Rectal smooth muscle tissue (tissue), 1 donor: ENCODE measurements at regions not wholly inside any gene's neighbourhood (a gene's known extent, or its start where the extent isn't known, plus 50 kb on each side); places are given as distances from the start of the nearest gene placed in this dataset.

Source experiments
- H3K27ac ChIP-seq: one replicate; pipeline ENCODE4 v1.7.0; 2013; ENCODE audit warnings: low read depth, low read length, inconsistent platforms
- H3K27me3 ChIP-seq: one replicate; pipeline ENCODE4 v1.7.0; 2013; ENCODE audit warnings: low read length; ENCODE audit not compliant: control insufficient read depth, insufficient read depth
- H3K36me3 ChIP-seq: one replicate; pipeline ENCODE4 v1.7.0; 2013; ENCODE audit warnings: low read length; ENCODE audit not compliant: control insufficient read depth, insufficient read depth
- H3K4me1 ChIP-seq: one replicate; pipeline ENCODE4 v1.7.0; 2013; ENCODE audit warnings: low read length; ENCODE audit not compliant: control insufficient read depth, insufficient read depth
- H3K4me3 ChIP-seq: one replicate; pipeline ENCODE4 v1.7.0; 2013; ENCODE audit warnings: low read length
- H3K9ac ChIP-seq: one replicate; pipeline ENCODE4 v1.7.0; 2013; ENCODE audit warnings: low read length

GRCh38 chr4:138964716-138965426 is 50.7 kb upstream of the NOCT start:
- Histone ChIP-seq H3K9ac (no peak overlapping the region), H3K4me3 (no peak overlapping the region), H3K27me3 (no peaks in the 10 kb centered on the region), H3K27ac (no peak overlapping the region), H3K4me1 (no peaks in the 10 kb centered on the region), H3K36me3 (no peaks in the 10 kb centered on the region)

DNA sequence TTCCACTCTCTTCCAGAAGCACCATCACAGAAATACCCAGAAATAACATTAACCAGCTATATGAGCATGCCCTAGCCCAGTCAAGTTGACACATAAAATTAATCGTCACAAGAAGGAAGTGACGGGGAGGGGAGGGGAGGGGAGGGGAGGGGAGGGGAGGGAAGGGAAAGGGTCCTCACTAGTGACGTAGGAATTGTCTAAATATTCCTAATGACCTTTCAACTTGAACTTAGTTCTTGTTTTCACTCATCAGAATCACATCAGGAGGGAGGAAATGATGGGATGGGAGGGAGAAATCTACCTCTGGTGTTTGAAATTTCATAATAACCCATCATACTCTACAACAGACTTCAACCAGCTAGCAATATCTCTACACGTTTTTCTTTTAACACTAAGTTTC is 52.2 kb upstream of the NOCT start:
- no peaks in the 10 kb centered on the region for H3K36me3 ChIP-seq
- H3K27ac ChIP-seq: no peak overlapping the region
- no peaks in the 10 kb centered on the region for H3K4me1 ChIP-seq
- no peak overlapping the region for H3K4me3 ChIP-seq
- no peak overlapping the region for H3K9ac ChIP-seq
- H3K27me3 ChIP-seq: no peaks in the 10 kb centered on the region

DNA sequence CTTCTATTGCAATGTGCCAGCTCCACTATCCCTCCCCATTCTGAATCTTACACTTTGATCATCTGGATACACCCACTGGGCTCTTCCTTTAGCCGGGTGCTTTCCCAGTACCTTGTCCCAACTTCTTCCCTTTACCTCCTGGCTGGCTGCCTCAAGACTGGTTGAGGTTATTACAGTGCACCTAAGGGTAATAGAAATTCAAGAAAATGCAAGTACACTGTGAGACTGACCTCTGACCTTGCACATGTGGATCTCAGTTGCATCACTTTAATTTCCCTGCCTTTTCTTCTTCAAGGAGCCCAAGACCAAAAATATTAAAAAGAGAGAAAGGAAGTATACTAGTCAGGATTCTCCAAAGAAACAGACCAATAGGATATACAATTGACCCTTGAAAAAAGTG is 53.9 kb upstream of the NOCT start:
- Histone ChIP-seq H3K4me1 (no peaks in the 10 kb centered on the region), H3K9ac (no peak overlapping the region), H3K4me3 (no peak overlapping the region), H3K36me3 (no peaks in the 10 kb centered on the region), H3K27ac (no peak overlapping the region), H3K27me3 (no peaks in the 10 kb centered on the region)

DNA sequence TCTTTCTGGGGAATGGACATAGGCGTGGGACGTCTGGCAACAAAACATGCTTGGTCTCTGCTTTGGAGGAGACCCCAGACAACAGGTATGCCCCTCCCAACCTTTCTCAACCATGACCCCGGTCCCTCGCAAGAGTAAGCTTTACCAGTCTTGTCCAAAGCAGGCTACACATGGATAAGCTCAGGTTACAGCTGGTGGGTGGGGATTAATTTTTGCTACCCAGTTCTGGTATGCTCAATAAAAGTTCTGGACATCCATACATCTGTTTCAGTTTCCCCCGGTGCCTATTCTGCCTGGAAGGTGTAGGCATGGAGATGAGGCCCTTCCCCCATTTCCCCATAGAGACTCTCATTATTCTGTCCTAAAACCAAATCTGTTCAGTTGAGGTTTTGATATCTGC is 54.5 kb upstream of the NOCT start:
- H3K9ac ChIP-seq: no peak overlapping the region
- H3K27me3 ChIP-seq: no peaks in the 10 kb centered on the region
- H3K36me3 ChIP-seq: no peaks in the 10 kb centered on the region
- H3K4me3 ChIP-seq: no peak overlapping the region
- no peak overlapping the region for H3K27ac ChIP-seq
- H3K4me1 ChIP-seq: no peaks in the 10 kb centered on the region

- Histone ChIP-seq H3K4me1 (no peaks in the 10 kb centered on the region), H3K27me3 (no peaks in the 10 kb centered on the region), H3K9ac (no peak overlapping the region), H3K27ac (no peak overlapping the region), H3K36me3 (no peaks in the 10 kb centered on the region), H3K4me3 (no peak overlapping the region)
These were observed 55.3 kb upstream of the NOCT start for GRCh38 chr4:138960175-138960710.

DNA sequence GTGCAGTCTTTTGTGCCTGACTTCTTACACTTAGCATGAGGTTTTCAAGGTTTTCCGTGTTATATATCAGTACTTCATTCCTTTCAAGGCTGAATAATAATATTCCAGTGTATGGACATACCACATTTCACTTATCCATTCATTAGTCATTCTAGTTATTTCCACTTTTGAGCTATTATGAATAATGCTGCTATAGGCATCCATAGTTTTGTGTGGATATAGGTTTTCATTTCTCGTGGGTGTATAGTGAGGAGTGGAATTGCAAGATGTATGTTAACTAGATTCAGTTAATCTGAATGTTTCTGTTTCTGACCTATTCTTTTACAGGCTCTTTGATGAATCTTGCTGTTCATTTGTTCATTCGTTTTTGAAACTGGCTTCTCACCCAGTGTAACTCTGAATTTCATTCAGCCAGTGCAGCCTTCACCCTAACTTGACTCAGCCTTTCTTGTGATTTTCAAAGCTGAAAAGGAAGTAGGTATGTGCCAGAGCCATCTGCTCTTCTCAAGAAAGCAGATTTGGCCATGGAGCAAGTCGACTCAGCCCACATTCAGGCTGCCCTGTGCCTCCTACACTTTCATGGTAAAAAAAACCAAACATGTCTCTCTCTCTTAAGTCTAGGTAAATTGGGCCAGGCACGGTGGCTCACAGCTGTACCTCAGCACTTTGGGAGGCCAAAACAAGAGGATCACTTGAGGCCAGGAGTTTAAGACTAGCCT is 56.3 kb upstream of the NOCT start:
- Histone ChIP-seq H3K4me3 (no peak overlapping the region), H3K9ac (no peak overlapping the region), H3K36me3 (no peaks in the 10 kb centered on the region), H3K27ac (no peak overlapping the region), H3K27me3 (no peaks in the 10 kb centered on the region), H3K4me1 (no peaks in the 10 kb centered on the region)

DNA sequence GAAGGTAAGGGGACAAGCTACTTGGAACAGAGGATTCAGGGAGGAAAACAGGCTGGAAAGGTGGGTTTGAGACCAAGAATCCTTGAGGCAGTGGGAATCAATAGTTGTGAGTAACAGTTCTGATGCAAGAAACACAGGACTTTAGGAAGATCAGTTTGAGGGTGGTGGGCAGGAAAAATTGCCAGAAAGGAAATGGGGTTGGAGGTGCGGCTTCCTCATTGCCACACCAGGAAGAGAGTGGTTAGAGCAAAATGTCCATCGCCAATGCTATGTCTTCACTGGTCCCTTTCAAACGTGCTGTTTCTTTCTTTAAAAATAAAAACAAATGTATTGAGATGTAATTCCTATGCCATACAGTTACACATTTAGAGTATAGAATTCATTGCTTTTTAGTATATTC is 57.1 kb upstream of the NOCT start:
- H3K27me3 ChIP-seq: no peaks in the 10 kb centered on the region
- H3K4me1 ChIP-seq: no peaks in the 10 kb centered on the region

DNA sequence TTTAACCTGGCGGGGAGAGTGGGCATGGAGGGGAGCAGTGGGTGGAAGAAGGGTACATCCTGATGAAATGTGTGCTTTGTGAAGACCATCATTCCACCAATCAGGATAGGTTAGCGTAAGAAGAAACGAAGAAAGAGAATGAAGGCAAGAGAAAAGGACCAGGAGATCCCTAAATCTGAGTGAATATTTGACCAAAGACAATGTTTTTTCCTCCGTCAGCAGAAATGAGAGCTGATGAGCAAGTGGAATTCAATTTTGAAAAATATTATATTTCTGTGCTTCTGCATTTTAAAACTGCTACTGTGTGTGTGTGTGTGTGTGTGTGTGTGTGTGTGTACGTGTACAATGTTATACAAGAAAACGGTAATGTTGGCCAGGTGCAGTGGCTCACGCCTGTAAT is 58.3 kb upstream of the NOCT start:
- no peak overlapping the region for H3K27ac ChIP-seq
- no peaks in the 10 kb centered on the region for H3K36me3 ChIP-seq
- no peak overlapping the region for H3K9ac ChIP-seq
- H3K4me1 ChIP-seq: no peaks in the 10 kb centered on the region
- H3K27me3 ChIP-seq: no peaks in the 10 kb centered on the region
- no peak overlapping the region for H3K4me3 ChIP-seq

More for the DNA sequence above, 57.1 kb upstream of the NOCT start:
- Histone ChIP-seq H3K27ac (no peak overlapping the region), H3K4me3 (no peak overlapping the region), H3K36me3 (no peaks in the 10 kb centered on the region), H3K9ac (no peak overlapping the region)

- no peak overlapping the region for H3K9ac ChIP-seq
- H3K27ac ChIP-seq: no peak overlapping the region
- H3K4me1 ChIP-seq: no peaks in the 10 kb centered on the region
- no peaks in the 10 kb centered on the region for H3K36me3 ChIP-seq
- no peak overlapping the region for H3K4me3 ChIP-seq
- H3K27me3 ChIP-seq: no peaks in the 10 kb centered on the region
These were observed 61.2 kb upstream of the NOCT start for GRCh38 chr4:138954428-138954827.

GRCh38 chr4:138953961-138954371 is 61.6 kb upstream of the NOCT start:
- Histone ChIP-seq H3K27ac (no peak overlapping the region), H3K36me3 (no peaks in the 10 kb centered on the region), H3K9ac (no peak overlapping the region), H3K4me1 (no peaks in the 10 kb centered on the region), H3K27me3 (no peaks in the 10 kb centered on the region), H3K4me3 (no peak overlapping the region)

DNA sequence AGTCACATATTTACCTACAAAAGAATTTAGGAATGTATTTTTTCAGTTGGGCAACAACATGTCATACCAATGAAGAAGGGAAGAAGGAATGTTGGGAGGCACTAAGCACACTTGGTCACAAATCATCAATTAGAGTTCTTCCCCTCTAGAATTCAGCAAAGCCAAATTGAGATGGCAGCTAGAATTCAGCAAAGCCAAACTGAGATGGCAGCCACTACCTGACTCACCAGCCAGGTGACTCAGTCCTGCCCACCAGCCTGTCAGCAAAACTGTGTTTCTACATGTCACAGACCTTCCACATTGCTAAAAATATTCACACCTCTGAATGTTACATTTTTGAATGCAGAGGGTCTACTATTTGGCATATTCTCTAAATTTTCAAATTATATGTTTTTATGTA is 63.2 kb upstream of the NOCT start:
- no peak overlapping the region for H3K9ac ChIP-seq
- no peaks in the 10 kb centered on the region for H3K4me1 ChIP-seq
- no peaks in the 10 kb centered on the region for H3K27me3 ChIP-seq
- no peaks in the 10 kb centered on the region for H3K36me3 ChIP-seq
- no peak overlapping the region for H3K27ac ChIP-seq
- no peak overlapping the region for H3K4me3 ChIP-seq

DNA sequence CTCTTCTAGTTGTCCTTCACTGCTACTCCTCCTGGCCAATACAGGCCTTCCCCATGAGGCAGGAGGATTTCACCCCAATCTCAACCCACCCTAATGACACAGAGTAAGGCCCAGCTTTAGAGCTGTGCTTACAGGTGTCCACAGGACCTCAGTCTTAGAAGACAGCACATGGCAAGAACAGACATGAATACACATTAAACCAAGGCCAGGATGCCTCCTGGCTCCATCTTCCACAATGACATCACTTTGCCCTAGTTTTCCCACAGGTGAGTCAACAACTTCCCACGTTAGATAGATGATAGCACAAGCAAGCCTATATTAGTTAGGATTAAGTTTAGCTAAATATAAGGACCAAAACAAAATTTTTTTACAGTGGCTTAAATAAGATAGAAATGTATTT is 63.8 kb upstream of the NOCT start:
- no peaks in the 10 kb centered on the region for H3K4me1 ChIP-seq
- no peak overlapping the region for H3K27ac ChIP-seq
- H3K4me3 ChIP-seq: no peak overlapping the region
- H3K9ac ChIP-seq: no peak overlapping the region
- H3K27me3 ChIP-seq: no peaks in the 10 kb centered on the region
- no peaks in the 10 kb centered on the region for H3K36me3 ChIP-seq

GRCh38 chr4:138949866-138950265 is 65.7 kb upstream of the NOCT start:
- Histone ChIP-seq H3K27ac (no peak overlapping the region), H3K36me3 (no peaks in the 10 kb centered on the region), H3K27me3 (no peaks in the 10 kb centered on the region), H3K4me3 (no peak overlapping the region), H3K4me1 (no peaks in the 10 kb centered on the region), H3K9ac (no peak overlapping the region)
